IgD-negative memory B cell (primary cell): ENCODE measurements at regions not wholly inside any gene's neighbourhood (a gene's known extent, or its start where the extent isn't known, plus 50 kb on each side); places are given as distances from the start of the nearest gene placed in this dataset.

Source experiments
- H3K27ac Mint-ChIP-seq, 3 donors: one replicate each; pipeline ENCODE4 v1.8.0; 2020 to 2022; ENCODE audit warnings: mild to moderate bottlenecking in 3 of 3, mixed read lengths in 3 of 3, moderate library complexity in 1 of 3
- H3K27me3 Mint-ChIP-seq: one replicate; pipeline ENCODE4 v1.8.0; 2021; ENCODE audit warnings: mixed read lengths
- H3K36me3 Mint-ChIP-seq: one replicate; pipeline ENCODE4 v1.8.0; 2020; ENCODE audit warnings: mild to moderate bottlenecking, mixed read lengths
- H3K4me1 Mint-ChIP-seq, 3 donors: one replicate each; pipeline ENCODE4 v1.8.0; 2020 to 2022; ENCODE audit warnings: mixed read lengths in 3 of 3, mild to moderate bottlenecking in 1 of 3
- H3K4me3 Mint-ChIP-seq, 4 donors: one replicate each; pipeline ENCODE4 v1.8.0; 2020 to 2022; ENCODE audit warnings: mild to moderate bottlenecking in 4 of 4, mixed read lengths in 4 of 4, moderate library complexity in 3 of 4
- H3K9me3 Mint-ChIP-seq, 3 donors: one replicate each; pipeline ENCODE4 v1.8.0; 2020 to 2021; ENCODE audit warnings: mixed read lengths in 3 of 3, mild to moderate bottlenecking in 1 of 3

- no peaks in the 10 kb centered on the region for H3K27me3 Mint-ChIP-seq
- H3K27ac Mint-ChIP-seq, result no peak overlapping the region
- H3K36me3 Mint-ChIP-seq, result no peaks in the 10 kb centered on the region
- peaks cover 4 to 13% (median 9%) of the 10 kb centered on the region in 3 donors for H3K9me3 Mint-ChIP-seq
- no peak overlapping the region for H3K4me3 Mint-ChIP-seq
- H3K4me1 Mint-ChIP-seq, result no peaks in the 10 kb centered on the region
Measured at GRCh38 chr2:118339386-118339785, 251.1 kb downstream of the INSIG2 start.

- Mint-ChIP-seq H3K36me3 (no peaks in the 10 kb centered on the region), H3K27me3 (peaks cover 4% of the 10 kb centered on the region), H3K9me3 (peaks cover 0 to 8% (median 5%) of the 10 kb centered on the region in 3 donors), H3K4me1 (no peaks in the 10 kb centered on the region), H3K27ac (no peak overlapping the region), H3K4me3 (no peak overlapping the region)
Measured at GRCh38 chr2:118333664-118334063, 245.4 kb downstream of the INSIG2 start.

- Mint-ChIP-seq H3K4me1 (no peaks in the 10 kb centered on the region), H3K27ac (no peak overlapping the region), H3K36me3 (no peaks in the 10 kb centered on the region), H3K27me3 (peaks cover 11% of the 10 kb centered on the region), H3K9me3 (peaks cover 0 to 4% (median 1%) of the 10 kb centered on the region in 3 donors), H3K4me3 (no peak overlapping the region)
Measured at GRCh38 chr2:118325321-118325955, 237.2 kb downstream of the INSIG2 start.

GRCh38 chr2:118322406-118322805 is 234.1 kb downstream of the INSIG2 start:
- Mint-ChIP-seq H3K4me1 (peaks cover 0 to 1% (median 0%) of the 10 kb centered on the region in 3 donors), H3K27ac (no peak overlapping the region), H3K4me3 (no peak overlapping the region), H3K36me3 (no peaks in the 10 kb centered on the region), H3K27me3 (peaks cover 13% of the 10 kb centered on the region), H3K9me3 (peaks cover 0 to 4% (median 0%) of the 10 kb centered on the region in 3 donors)

GRCh38 chr2:118321432-118322105 is 233.3 kb downstream of the INSIG2 start:
- H3K4me3 Mint-ChIP-seq, result no peak overlapping the region
- H3K27me3 Mint-ChIP-seq, result peaks cover 13% of the 10 kb centered on the region
- H3K27ac Mint-ChIP-seq, result no peak overlapping the region
- no peaks in the 10 kb centered on the region for H3K36me3 Mint-ChIP-seq
- H3K4me1 Mint-ChIP-seq, result peaks cover 0 to 1% (median 0%) of the 10 kb centered on the region in 3 donors
- H3K9me3 Mint-ChIP-seq, result peaks cover 0 to 4% (median 0%) of the 10 kb centered on the region in 3 donors

GRCh38 chr2:118320658-118321057 is 232.4 kb downstream of the INSIG2 start:
- H3K9me3 Mint-ChIP-seq, result peaks cover 0 to 4% (median 0%) of the 10 kb centered on the region in 3 donors
- H3K27ac Mint-ChIP-seq, result no peak overlapping the region
- H3K4me3 Mint-ChIP-seq, result no peak overlapping the region
- H3K27me3 Mint-ChIP-seq, result peaks cover 13% of the 10 kb centered on the region
- peaks cover 0 to 1% (median 0%) of the 10 kb centered on the region in 3 donors for H3K4me1 Mint-ChIP-seq
- no peaks in the 10 kb centered on the region for H3K36me3 Mint-ChIP-seq

GRCh38 chr2:118320196-118320595 is 231.9 kb downstream of the INSIG2 start:
- H3K36me3 Mint-ChIP-seq, result no peaks in the 10 kb centered on the region
- peaks cover 14% of the 10 kb centered on the region for H3K27me3 Mint-ChIP-seq
- peaks cover 0 to 1% (median 0%) of the 10 kb centered on the region in 3 donors for H3K4me1 Mint-ChIP-seq
- no peak overlapping the region for H3K4me3 Mint-ChIP-seq
- H3K9me3 Mint-ChIP-seq, result peaks cover 0 to 4% (median 0%) of the 10 kb centered on the region in 3 donors
- no peak overlapping the region for H3K27ac Mint-ChIP-seq

GRCh38 chr2:118319271-118319684 is 231.0 kb downstream of the INSIG2 start:
- H3K4me1 Mint-ChIP-seq, result peaks cover 0 to 3% (median 0%) of the 10 kb centered on the region in 3 donors
- H3K27ac Mint-ChIP-seq, result no peak overlapping the region
- H3K4me3 Mint-ChIP-seq, result no peak overlapping the region
- peaks cover 15% of the 10 kb centered on the region for H3K27me3 Mint-ChIP-seq
- no peaks in the 10 kb centered on the region for H3K36me3 Mint-ChIP-seq
- peaks cover 0 to 4% (median 0%) of the 10 kb centered on the region in 3 donors for H3K9me3 Mint-ChIP-seq

GRCh38 chr2:118315606-118316005 is 227.3 kb downstream of the INSIG2 start:
- no peak overlapping the region for H3K27ac Mint-ChIP-seq
- H3K4me1 Mint-ChIP-seq, result peaks cover 0 to 3% (median 0%) of the 10 kb centered on the region in 3 donors
- no peak overlapping the region for H3K4me3 Mint-ChIP-seq
- H3K27me3 Mint-ChIP-seq, result peaks cover 15% of the 10 kb centered on the region
- no peaks in the 10 kb centered on the region for H3K36me3 Mint-ChIP-seq
- peaks cover 0 to 1% (median 0%) of the 10 kb centered on the region in 3 donors for H3K9me3 Mint-ChIP-seq

- H3K9me3 Mint-ChIP-seq, result peaks cover 0 to 1% (median 0%) of the 10 kb centered on the region in 3 donors
- peaks cover 0 to 2% (median 0%) of the 10 kb centered on the region in 3 donors for H3K4me1 Mint-ChIP-seq
- no peaks in the 10 kb centered on the region for H3K36me3 Mint-ChIP-seq
- H3K27me3 Mint-ChIP-seq, result peaks cover 18% of the 10 kb centered on the region
- H3K27ac Mint-ChIP-seq, result no peak overlapping the region
- peak overlapping the region in 1 of 4 donors; percentile 24 for H3K4me3 Mint-ChIP-seq
Measured at GRCh38 chr2:118312969-118313756, 224.9 kb downstream of the INSIG2 start.

GRCh38 chr2:118310681-118311429 is 222.6 kb downstream of the INSIG2 start:
- peak overlapping the region; percentile 84 to 93 (median 88) for H3K4me3 Mint-ChIP-seq
- peaks cover 0 to 2% (median 0%) of the 10 kb centered on the region in 3 donors for H3K4me1 Mint-ChIP-seq
- no peaks in the 10 kb centered on the region for H3K36me3 Mint-ChIP-seq
- peak overlapping the region in 2 of 3 donors; percentile 78 to 83 for H3K27ac Mint-ChIP-seq
- H3K9me3 Mint-ChIP-seq, result peaks cover 0 to 1% (median 0%) of the 10 kb centered on the region in 3 donors
- H3K27me3 Mint-ChIP-seq, result peaks cover 19% of the 10 kb centered on the region

GRCh38 chr2:118309946-118310680 is 221.8 kb downstream of the INSIG2 start:
- peaks cover 17% of the 10 kb centered on the region for H3K27me3 Mint-ChIP-seq
- peak overlapping the region; percentile 59 to 83 (median 78) for H3K27ac Mint-ChIP-seq
- H3K9me3 Mint-ChIP-seq, result peaks cover 0 to 1% (median 0%) of the 10 kb centered on the region in 3 donors
- peaks cover 0 to 2% (median 0%) of the 10 kb centered on the region in 3 donors for H3K4me1 Mint-ChIP-seq
- H3K36me3 Mint-ChIP-seq, result no peaks in the 10 kb centered on the region
- H3K4me3 Mint-ChIP-seq, result peak overlapping the region; percentile 84 to 93 (median 88)

GRCh38 chr2:118309257-118309945 is 221.1 kb downstream of the INSIG2 start:
- peaks cover 17% of the 10 kb centered on the region for H3K27me3 Mint-ChIP-seq
- no peaks in the 10 kb centered on the region for H3K36me3 Mint-ChIP-seq
- H3K4me3 Mint-ChIP-seq, result peak overlapping the region; percentile 84 to 93 (median 88)
- H3K27ac Mint-ChIP-seq, result peak overlapping the region in 1 of 3 donors; percentile 83
- H3K4me1 Mint-ChIP-seq, result no peaks in the 10 kb centered on the region
- H3K9me3 Mint-ChIP-seq, result peaks cover 0 to 1% (median 0%) of the 10 kb centered on the region in 3 donors
